AG09319 (cell line): ENCODE measurements at regions not wholly inside any gene's neighbourhood (a gene's known extent, or its start where the extent isn't known, plus 50 kb on each side); places are given as distances from the start of the nearest gene placed in this dataset.

Source experiments
- DNase-seq: peaks from one replicate; pipeline ENCODE4 v3.0.0-alpha.2; 2010; ENCODE audit warnings: low read depth; ENCODE audit errors: extremely low read depth
- TF ChIP-seq, protein P1 (sequence below): IDR thresholded peaks from 2 replicates; pipeline ENCODE4 v1.5.1; 2011; ENCODE audit warnings: low read depth, mild to moderate bottlenecking, inconsistent platforms, low read length, moderate library complexity

DNA sequence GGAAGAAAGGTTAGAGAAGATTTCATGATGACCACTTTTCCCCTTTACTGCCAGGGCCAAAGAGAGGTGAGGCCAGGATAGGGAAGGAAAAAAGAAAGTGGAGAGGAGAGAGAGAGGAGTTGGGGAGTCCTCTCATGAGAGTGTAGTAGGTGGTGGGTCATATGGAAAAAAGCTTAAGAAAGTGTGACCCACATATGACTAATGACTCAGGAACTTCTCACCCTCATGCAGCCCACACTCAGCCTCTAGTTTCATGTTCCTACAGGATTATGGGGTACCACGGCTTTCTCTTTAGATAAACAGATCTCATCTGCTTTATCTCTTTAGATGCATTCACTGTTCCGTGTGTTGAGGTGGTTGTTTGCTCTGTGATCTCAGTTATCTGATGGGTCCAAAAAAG lies 462.5 kb upstream of the IGFBP3 start:
- TF ChIP-seq, protein P1, sequence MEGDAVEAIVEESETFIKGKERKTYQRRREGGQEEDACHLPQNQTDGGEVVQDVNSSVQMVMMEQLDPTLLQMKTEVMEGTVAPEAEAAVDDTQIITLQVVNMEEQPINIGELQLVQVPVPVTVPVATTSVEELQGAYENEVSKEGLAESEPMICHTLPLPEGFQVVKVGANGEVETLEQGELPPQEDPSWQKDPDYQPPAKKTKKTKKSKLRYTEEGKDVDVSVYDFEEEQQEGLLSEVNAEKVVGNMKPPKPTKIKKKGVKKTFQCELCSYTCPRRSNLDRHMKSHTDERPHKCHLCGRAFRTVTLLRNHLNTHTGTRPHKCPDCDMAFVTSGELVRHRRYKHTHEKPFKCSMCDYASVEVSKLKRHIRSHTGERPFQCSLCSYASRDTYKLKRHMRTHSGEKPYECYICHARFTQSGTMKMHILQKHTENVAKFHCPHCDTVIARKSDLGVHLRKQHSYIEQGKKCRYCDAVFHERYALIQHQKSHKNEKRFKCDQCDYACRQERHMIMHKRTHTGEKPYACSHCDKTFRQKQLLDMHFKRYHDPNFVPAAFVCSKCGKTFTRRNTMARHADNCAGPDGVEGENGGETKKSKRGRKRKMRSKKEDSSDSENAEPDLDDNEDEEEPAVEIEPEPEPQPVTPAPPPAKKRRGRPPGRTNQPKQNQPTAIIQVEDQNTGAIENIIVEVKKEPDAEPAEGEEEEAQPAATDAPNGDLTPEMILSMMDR = no peak

DNA sequence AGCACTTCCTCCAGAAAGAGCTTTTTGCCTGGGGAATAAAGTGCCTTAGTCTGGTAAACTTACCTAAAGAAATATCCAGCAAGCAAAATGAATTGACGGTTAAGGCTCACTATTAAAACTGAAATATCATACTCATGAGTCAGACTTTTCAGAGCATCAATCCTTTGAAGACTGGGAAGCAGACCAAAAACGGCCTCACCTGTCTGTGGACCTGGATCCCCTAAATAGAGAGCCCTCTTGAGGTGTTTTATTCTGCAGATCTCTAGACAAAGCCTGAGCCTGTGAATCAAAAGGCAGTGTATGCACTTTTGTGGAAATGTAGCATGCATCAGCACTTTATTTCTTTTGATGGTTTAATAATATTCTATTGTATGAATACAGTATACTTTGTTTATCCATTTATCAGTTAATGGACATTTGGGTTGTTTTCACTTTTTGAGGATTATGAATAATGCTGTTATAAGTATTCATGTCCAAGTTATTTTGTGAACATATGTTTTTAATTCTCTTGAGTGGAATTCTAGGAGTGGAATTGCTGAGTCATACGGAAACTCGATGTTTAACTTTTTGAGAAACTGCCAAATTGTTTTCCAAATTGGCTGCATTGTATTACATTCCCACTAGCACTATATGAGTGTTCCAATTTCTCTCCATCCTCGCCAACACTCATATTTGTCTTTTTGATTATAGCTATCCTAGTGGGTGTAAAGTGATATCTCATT lies 449.0 kb upstream of the IGFBP3 start:
- TF ChIP-seq, protein P1 = no peak
- peak; percentile 87 for DNase-seq

More for the DNA sequence above, 462.5 kb upstream of the IGFBP3 start:
- no peak for DNase-seq

DNA sequence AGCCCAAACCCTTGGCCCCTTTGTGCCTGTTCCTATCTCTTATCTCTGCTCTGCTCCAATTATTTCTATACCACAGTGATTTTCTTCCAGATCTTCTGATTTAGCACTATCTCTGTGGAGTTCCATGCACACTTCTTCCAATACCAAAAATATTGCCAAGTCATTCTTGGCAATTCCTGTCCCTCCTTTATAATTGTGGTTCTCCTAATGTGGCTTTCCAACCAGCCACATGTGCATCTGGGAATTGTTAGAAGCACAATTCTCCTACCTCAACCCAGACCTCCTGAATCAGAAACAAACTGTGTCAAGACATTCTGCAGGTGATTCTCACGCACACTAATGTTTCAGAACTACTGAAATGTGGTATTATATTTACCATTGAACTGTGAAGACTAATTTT lies 447.8 kb upstream of the IGFBP3 start:
- no peak for DNase-seq
- TF ChIP-seq, protein P1 = no peak

DNA sequence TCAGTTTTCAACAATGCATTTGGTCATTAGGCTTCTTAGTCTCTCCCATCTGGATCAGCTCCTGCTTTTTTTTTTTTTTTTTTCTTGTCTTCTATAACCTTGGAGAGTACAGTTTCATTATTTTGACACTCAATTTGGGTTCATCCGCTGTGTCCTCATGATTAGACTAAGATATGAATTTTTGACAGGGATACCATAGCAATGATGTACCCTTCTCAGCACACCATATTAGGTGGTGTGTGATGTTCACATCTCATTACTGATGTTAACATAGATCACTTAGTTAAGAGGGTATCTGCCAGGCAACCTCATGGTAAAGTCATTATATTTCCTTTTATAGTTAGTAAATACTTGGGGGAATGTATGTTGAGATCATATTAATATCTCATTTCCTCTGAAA lies 445.5 kb upstream of the IGFBP3 start:
- DNase-seq = no peak
- TF ChIP-seq, protein P1 = no peak

DNA sequence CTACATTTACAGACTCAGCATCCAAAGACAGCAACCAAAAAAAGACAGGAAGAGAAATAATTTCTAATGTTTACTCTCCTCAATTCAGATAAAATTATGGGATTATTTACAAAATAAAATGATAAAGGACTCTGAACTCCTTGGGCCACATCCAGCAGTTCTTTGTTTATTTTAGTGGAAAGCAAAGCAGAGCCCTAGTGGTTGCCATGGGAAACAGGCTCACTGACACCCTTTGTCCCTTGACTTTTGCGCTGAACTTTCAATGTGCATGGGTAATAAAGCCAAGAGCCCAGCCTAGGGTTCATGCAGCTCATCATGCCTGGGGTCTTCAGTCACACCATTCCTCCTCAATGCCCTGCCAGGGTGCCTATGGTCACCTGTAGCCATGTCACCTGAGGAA lies 442.6 kb upstream of the IGFBP3 start:
- DNase-seq = no peak
- TF ChIP-seq, protein P1 = peak; percentile 1; the same call in 1 of the 2 replicates

DNA sequence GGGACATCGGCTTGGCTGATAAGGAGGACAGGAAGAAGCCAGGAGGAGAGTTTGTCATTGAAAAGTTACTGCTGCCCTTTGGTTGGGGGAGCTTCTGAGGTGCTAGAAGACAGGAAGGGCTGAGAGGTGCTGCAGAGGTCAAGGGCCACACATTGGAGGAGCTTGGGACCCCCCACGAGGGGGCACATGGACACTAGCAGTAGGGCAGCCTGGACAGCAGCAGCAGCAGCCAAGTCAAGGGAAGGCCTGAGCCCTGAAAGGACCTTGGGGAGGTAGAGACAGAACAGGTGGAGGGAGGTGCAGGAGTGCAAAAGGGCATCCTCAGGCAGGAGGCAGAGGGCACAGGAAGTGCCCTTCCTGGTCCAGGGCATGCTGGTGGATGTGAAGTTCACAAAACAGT lies 439.7 kb upstream of the IGFBP3 start:
- TF ChIP-seq, protein P1 = no peak
- DNase-seq = no peak

DNA sequence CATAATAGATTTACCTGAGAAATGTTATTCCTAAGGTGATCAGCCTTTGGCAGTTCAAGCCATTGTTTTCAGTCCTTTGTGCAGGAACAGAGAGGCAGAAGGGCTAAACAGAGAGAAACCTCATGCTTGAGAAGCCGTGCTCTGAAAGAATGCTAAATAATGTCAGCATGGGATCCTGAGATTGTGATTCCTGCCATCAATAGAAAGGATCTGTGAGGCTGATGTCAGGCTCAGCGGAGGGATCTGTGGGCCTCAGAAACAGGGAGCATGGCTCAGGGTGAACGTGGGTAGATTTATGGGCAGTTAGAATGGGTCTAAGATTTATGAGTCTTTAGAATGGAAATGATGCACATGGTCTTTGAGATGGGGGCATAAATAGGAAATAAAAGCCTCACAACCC lies 439.2 kb upstream of the IGFBP3 start:
- TF ChIP-seq, protein P1 = no peak

More for the DNA sequence above, 439.2 kb upstream of the IGFBP3 start:
- DNase-seq = no peak
